G401.6 (cell line): ENCODE measurements at regions not wholly inside any gene's neighbourhood (a gene's known extent, or its start where the extent isn't known, plus 50 kb on each side); places are given as distances from the start of the nearest gene placed in this dataset.
"Not testable (repeated sequence)": the region's sequence is repeated elsewhere in the genome, so short reads cannot be mapped to it uniquely, and the experiment has no call there.

ENCODE experiments used
- FAIRE-seq: peaks from 2 replicates; lab custom pipeline; 2012; peaks lifted over from hg19 to GRCh38; lab: Jason Lieb, UNC

DNA sequence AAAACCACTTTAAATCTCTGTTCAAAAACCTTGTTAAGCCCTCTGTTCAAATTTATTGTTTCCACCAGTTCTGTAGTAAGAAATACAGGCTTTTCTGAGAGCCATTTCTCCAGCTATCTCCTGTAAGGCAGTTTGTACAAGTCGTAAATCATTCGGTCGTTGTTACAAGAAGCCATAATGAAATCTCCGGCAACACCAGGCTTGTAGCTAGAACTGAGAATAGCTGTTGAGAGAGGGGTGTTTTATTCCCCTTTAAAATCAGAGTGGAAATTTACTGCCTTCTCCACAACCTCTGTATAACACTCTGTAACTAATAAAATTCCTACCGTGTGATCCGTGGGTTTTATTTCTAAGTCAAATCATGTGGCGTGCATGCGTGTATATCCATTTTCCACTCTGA is 335.8 kb upstream of the KAZN start:
- no peak for FAIRE-seq

DNA sequence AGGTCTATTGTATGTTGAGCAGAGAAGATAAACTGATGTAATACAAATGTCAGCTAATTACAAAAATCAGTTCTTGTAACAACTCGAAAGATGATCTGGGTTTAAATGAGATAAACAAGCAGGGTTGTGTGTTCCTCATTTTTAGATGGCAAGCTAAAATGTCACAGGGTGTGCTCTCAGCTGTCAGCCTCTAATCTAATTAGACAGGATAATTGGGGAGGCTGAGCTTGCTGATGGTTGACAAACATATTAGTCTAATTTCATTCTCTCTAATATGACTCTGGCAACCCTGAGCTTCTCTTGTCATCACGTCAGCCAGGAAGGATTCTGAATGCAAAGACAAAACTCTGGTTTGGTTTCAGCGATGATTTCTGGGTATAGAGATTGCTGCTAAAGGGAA is 335.3 kb upstream of the KAZN start:
- no peak for FAIRE-seq

GRCh38 chr1:14263671-14264070 is 334.8 kb upstream of the KAZN start:
- FAIRE-seq, result no peak

DNA sequence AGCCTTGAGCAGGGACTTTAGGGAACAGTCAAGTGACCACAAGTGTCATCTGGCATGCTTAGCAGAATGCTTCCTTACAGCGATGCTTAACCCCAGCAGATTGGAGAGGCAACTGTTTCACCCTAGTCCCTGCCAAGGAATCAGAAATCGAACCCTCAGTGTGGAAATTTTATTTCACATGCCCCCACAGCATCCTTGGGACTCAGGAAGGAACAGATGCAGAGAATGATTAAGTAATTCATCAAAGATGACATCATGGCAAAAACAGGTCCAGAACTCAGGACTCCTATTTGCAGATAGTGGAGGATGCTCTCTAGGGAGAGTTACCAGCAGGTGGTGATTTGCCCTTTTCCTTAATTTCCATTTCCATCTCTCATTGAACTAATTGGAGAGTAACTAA is 333.0 kb upstream of the KAZN start:
- FAIRE-seq, result no peak

DNA sequence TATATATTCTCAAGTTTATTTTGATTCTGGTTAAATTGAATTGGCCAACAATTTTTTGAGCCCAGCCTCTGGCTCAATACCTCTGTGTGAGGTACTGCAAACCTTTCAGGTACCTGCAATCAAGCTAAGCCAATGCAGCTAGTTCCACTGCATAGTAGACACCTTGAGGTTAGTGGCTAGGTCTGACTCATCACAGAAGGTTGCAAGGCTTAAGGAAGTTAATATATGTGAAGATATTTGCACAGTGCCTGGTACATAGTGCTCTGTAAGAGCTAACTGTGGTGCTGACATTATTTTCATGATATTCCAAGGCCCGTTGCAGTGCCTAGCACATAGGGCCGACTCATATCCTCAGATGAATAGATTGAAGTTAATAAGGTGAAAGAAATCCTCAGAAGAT is 330.5 kb upstream of the KAZN start:
- no peak for FAIRE-seq

DNA sequence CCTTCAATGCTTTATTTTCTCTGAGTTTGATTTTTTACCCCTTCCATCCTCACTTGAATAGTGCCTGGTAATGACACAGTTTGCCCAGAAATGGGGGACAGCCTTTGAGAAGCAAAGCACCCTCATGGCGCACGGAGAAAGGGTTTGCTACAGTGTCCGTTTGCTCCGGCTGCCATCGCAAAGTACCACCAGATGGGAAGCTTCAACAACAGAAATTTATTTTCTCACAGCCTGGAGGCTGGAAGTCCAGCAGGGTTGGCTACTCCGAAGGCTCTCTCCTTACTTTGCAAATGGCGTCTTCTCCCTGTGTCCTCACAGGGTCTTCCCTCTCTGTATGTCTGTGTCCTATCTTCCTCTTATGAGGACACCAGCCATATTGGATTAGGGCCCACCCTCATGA is 327.7 kb upstream of the KAZN start:
- FAIRE-seq, result no peak

DNA sequence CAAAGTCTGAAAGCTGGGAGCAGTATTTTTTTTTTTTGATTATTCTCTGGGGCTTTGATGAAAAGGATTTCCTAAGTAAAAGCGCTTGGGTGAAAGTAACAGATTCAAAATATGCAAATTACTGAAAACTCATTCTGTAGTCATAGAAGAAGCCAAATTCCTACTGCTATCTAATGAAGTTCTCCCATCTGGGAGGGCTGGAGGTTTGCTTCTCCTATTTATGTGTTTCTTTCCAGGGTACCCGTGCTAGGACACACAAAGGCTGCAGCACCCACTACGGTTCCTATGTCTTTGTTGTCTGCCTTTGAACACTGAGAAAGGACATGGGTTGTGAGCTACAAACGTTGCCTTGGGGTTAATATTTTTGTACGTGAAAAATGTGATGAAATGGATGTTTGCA is 324.7 kb upstream of the KAZN start:
- FAIRE-seq, result no peak

DNA sequence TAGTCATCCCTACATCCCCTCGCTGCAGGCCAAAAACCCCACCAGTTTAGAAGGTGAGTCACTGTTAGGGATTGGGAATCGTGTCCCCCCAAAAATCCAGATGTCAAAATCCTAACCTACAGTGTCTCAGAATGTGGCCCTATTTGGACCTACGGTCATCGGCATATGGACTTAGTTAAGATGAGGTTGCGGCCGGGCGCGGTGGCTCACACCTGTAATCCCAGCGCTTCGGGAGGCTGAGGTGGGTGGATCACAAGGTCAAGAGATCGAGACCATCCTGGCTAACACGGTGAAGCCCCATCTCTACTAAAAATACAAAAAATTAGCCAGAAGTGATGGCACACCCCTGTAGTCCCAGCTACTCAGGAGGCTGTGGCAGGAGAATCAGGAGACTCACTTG is 318.6 kb upstream of the KAZN start:
- not testable (repeated sequence) for FAIRE-seq

DNA sequence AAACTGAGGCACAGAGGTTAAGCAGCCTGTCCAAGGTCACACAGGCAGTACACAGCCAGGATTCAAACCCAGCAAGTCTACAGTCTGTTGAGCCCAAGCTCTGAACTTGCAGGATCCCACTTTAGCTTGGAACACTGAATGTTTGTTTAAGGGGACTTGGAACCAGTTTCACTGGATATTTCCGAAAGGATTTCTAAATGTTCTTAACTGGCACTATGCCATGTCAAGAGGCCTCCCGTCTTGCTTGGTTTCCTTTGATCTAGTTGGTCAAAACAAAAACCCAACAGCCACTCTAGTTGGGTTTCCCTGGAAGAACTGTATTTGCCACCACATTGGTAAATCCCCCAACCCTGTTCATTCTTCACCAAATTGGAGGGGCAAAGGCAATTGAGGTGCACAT is 317.6 kb upstream of the KAZN start:
- FAIRE-seq, result no peak

DNA sequence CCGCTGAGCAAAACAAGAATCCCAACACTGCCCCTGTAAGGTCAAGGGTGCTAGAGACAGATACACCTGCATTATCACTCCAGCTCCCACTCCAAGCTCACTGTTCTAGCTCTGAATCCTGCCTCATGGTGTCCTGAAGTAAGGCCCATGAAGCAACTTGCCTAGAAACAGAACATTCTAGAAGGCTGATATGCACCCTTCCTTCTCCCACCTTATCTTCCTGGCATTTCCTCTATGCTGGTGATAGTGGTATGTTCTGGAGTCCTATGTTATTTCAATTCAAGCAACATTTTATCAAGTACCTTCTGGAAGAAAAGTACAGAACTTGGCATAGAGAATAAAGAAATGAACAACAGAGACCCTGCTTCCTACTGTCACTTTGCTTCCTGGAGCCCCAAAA is 317.1 kb upstream of the KAZN start:
- no peak for FAIRE-seq

GRCh38 chr1:14282707-14283106 is 315.8 kb upstream of the KAZN start:
- no peak for FAIRE-seq

GRCh38 chr1:14285238-14285637 is 313.2 kb upstream of the KAZN start:
- no peak for FAIRE-seq

DNA sequence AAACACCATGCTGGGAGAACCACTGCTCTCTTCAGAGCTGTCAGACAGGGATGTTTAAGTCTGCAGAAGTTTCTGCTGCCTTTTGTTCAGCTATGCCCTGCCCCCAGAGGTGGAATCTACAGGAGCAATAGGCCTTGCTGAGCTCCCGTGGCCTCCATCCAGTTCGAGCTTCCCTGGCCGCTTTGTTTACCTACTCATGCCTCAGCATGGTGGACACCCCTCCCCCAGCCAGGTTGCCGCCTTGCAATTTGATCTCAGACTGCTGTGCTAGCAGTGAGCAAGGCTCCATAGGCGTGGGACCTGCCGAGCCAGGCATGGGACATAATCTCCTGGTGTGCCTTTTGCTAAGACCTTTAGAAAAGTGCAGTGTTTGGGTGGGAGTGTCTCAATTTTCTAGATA is 307.3 kb upstream of the KAZN start:
- not testable (repeated sequence) for FAIRE-seq

DNA sequence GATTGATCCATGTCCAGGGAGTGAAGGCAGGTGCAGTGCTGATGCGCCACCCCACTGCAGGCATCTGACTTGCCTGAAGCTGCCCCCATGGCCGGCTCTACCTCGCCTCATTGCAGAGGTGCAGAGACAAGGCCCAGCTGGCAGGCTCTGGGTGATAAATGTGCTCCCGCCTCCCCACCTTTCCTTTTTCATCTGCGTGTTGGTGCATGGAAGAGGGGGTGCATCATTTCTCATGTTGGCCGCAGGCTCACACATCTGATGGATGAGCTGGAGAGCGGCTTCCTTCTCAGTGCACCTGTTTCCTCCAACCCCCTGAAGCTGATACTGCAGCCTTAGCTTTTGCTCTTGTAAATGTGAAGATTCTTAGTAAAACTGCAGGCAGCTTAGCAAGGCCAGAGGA is 306.0 kb upstream of the KAZN start:
- FAIRE-seq, result no peak

DNA sequence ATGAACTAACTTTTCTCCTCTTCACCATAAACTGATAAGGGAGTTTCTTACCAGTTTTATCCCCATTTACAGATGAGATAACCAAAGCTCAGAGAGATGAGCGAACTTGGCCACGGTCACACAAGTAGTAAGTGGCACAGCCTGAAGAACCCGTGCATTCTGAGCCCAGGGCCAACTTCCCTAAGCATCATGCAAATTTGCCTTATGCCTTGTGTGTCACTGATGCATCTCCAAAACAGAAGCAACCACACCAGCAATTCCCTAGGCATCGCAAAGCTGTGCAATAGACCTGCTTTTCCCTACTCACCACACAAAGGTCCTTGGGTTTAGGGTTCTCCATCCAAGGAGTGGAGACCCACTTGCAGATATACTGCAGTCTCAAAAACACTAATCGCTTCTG is 304.5 kb upstream of the KAZN start:
- no peak for FAIRE-seq

GRCh38 chr1:14294860-14295536 is 303.5 kb upstream of the KAZN start:
- no peak for FAIRE-seq

DNA sequence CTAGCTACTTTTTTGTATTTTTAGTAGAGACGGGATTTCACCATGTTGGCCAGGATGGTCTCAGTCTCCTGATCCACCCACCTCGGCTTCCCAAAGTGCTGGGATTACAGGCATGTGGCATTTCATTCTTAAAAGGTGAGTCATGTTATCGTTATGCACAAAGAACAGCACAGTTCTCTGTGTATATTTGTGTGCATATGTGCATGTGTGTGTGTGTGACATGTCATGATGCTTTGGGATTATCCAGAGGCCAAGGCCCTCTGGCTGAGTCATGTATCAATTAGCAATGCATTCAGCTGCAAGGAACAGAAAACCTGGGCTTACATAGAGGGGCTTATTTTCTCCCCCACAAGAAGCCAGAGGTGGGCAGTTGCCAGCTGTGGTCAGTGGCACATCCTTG is 301.7 kb upstream of the KAZN start:
- FAIRE-seq, result no peak

GRCh38 chr1:14297356-14297755 is 301.1 kb upstream of the KAZN start:
- no peak for FAIRE-seq

DNA sequence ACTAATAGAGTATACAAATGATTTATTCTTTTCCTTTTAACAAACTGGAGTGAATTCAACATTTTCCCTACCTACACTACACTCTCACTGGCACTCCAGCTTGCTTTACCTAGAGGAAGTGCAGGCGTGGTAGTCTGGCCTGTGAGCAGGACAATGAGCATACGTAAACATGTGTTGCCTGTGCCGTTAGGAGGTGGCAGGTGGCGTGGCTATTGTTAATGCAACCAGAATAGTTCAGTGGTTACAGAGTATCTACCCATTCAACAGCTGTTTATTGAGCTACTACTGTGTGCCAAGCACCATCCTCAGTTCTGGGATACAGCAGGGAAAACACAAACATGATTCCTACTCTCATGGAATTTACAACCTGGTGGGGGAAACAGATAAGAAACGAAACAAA is 299.7 kb upstream of the KAZN start:
- FAIRE-seq, result no peak

- FAIRE-seq, result no peak
Observed at GRCh38 chr1:14300991-14301703, 297.3 kb upstream of the KAZN start.

- no peak for FAIRE-seq
Observed at GRCh38 chr1:14301704-14302024, 296.8 kb upstream of the KAZN start.

DNA sequence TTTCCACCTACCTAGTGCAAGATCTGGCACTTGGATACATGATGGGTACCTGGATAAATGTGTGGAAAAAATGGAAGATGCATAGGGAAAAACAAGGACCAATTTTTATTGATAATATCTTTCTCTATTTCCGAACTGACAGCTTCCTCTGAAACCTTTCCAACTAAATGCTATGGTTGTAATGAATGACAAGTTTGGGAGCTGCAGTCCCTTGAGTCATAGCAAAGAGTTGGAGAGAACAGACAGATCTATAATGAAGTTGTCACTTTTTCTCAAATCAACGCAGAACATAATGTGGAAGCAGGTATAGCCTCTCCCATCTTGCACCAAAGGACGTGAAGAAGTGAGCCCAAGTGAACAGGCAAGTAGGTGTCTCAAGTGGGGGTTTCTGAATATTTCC is 296.5 kb upstream of the KAZN start:
- no peak for FAIRE-seq

GRCh38 chr1:14303011-14303410 is 295.5 kb upstream of the KAZN start:
- no peak for FAIRE-seq

DNA sequence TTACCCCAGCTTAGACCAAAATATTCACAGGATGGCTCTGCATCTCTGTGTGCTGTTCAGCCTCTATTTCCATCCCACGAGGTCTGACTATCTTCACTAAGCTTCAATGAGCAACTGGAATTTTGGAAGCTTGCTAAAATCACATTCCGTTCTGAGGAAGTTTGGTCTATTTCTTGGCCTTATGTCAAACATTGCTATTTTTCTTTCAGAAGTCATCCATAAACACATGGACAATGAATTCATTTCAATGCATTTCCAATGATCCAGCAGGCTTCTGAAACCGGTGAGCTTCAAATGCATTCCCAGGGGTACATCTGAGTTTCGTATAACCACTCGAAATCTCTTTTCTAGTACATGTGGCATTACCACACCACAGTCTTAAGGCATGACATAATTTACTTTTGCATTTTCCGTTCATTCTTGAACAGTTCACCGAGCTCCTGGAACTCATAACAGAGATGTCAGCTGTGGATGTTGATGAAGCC is 294.1 kb upstream of the KAZN start:
- no peak for FAIRE-seq
